NCI-H2227 treated with DMSO at 0.1 percent for 48 hours (cell line): ENCODE measurements at regions not wholly inside any gene's neighbourhood (a gene's known extent, or its start where the extent isn't known, plus 50 kb on each side); places are given as distances from the start of the nearest gene placed in this dataset.
"Not testable (repeated sequence)": the region's sequence is repeated elsewhere in the genome, so short reads cannot be mapped to it uniquely, and the experiment has no call there.

Experiments used
- DNase-seq: peaks from one replicate; lab custom pipeline; 2025; lab: John Stamatoyannopoulos, UW

DNA sequence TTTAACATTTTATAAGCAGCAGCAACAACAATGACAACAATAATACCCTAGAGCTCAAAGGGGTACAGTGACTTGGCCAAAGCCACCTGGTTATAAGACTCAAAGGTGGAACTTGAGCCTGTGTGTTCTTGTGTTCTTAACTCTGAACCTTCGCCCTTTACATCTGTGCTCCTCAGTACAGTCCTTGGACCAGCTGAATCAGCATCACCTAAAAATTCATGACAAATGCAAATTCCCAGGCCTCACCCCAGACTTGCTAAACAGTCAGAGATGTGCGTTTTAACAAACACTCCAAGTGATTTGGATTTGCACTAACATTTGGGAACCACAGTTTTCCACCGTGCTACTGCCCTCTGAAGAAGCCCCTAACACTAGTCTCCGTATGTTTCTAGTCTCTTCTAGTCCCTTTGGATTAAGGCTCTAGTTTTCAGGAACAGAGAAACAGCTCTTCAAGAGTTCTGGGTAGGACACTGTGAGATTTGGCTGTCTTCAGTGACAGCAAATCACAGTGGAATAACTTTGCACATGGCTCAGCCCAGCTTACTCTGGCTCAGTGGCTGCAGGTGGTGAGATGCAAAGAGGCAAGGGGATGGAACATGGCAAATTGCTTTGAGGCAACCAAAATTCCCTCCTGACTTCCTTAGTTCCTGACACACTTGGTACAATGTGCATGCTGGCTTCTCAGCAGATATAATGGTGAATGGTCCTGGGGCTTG lies 151.0 kb upstream of the CDH11 start:
- no peak for DNase-seq

DNA sequence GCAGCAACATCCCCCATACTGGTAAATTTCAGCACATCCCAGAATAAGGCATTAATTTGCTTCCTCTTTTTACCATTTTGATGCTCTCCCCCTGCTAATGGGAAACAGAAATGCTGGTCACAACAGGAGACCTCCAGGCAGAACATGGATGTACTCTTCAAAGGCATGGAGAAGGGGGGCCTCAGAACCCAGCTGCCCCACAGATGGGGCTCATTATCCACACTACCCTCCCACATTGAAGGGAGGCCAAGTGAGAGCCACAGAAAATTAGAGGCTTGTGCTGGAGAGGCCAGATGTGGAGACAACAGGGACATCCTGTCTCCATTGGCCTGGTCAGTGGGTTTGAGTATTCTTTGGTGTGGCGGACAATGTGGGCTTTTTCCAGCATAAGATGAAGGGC lies 150.1 kb upstream of the CDH11 start:
- no peak for DNase-seq

DNA sequence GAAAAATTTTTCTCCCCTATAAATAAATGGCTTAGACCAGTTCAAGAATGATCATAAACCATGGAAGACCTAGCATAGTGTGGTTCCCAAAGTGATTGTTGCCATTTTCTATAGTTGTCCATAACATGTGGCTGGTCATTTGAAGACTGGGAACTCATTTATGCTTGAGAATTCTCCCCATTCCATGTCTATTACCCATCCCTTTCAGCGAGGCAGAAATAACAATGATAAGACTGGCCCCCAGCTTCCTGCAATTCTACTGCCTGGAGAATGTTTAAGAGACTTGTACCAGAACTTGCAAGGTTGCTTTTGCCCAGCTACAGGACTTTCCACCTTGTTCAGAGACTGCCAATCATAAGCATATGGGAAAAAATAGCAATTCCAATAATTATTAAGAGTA lies 146.5 kb upstream of the CDH11 start:
- no peak for DNase-seq

DNA sequence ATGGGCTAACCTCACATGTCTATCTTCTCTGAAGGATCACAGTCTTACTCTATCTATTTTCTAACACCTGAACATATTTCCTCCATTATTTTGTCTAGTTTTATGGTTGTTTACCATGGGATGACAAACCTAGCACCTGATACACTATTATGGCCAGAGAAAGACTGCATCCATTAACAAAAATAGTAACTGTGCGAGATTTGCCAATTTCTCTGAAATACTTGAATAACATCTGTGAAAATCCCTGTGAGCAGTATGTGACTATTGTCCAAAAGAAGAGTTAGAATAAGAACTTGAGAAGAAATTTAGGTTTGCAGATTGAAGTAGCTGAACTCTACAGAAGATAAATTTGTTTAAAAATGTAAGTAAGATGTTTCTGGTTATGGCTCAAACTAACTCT lies 142.0 kb upstream of the CDH11 start:
- DNase-seq, result no peak

DNA sequence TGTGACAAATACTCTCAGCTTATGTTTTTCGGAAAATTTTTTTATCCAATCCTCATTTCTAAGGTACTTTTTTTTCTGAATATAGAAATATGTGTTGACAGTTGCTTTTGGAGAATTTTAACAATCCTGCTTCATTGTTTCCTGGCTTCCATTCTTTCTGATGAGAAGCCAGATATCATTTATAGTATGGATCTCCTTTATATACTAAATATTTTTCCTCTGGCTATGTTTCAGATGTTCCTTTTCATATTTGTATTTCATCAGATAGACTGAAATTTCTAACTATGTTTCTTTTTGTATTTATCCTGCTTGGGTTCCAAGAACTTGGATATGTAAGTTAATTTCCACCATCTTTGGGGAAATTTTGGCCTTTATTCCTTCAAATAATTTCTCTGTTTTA lies 138.9 kb upstream of the CDH11 start:
- DNase-seq, result no peak

DNA sequence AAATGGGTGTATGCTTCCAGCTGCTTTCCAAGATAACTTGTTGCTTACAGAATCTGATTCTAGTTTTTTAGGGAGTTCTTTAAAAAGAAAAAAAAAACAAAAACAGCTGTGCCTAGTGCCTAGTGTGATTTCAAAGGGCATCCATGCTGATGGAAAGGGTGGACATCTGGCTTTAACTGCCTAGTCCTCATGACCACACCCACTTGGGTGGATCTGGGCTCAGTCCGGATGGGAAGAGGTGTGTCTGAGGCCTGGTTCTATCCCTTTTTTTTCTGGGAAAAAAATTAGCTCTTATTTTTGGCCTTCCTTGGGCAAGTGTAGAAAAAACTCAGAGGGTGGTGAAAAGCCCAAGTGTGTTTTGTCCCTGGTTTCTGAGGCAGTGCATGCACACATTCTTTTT lies 132.3 kb upstream of the CDH11 start:
- DNase-seq, result no peak

DNA sequence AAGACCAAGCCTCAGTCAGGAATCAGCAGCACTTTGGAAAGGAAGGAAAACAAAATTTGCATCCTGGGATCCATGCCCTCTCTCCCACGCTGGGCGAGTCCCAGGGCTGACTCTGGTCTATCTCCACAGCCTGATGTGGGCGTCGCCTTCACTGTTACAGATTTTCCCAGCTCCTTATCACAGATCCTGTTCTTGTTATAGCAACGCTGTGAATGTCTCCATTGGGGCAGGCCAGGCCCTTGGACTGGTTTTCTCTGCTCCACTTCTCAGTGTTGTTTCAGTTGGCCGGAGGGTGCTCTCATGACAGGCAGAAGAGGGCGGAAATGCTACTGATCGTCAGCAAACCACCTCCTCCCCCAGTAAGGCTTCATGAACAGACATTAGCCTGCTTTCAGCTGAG lies 127.9 kb upstream of the CDH11 start:
- DNase-seq, result no peak

DNA sequence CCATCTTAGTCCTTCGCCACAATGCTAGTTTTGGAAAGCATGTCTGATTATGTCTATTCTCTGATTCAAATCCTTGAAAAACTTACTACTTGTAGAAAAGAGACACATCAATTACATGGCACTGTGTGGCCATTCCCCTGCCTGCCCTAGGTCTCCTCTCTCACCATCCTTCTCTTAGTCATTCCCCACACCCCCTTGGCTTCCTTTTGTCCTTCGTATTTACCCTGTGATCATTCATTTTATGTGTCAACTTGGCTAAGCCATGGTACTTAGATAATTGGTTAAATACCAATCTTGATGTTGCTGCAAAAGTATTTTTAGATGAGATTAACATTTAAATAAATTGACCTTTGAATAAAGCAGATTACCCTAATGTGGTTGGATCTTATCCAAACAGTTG lies 122.9 kb upstream of the CDH11 start:
- no peak for DNase-seq

DNA sequence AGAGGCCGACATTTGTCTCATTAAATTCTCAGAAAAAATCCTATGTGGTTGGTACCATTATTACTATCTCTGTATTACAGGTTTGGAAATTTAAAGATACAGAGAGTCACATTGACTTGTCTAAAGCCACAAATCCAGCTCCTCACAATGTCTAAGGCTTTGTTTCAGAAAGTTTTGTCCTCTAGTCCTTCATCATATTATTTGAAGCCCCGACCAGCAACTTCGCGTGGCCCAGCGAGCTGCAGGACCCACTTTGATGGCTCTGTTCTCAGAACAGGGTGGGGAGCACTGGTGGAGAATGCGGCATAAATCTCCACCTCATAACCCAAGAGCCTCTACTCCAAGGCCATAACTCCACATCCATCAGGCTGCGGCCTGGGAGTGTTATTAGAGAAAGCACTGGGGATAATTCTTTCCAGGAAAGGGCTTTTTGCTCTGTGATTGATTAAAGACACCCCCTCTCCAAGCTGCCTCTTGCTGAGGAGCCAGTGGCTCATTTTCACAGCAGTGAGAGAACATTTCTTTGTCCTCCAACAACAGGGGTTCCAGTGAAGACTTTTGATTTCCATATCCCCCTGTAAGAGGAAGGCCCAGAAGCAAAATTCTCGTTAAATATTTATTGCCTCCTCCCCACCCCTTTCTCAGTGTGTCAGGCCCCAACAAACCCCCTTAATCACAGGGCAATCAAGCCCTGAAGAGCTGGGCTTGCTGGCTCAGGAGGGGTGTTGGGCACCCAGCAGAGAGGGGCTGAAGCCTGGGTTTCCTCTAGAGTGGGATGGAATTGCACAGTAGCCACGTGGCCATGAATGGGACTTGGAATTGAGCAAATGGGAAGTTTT lies 113.7 kb upstream of the CDH11 start:
- DNase-seq, result no peak

DNA sequence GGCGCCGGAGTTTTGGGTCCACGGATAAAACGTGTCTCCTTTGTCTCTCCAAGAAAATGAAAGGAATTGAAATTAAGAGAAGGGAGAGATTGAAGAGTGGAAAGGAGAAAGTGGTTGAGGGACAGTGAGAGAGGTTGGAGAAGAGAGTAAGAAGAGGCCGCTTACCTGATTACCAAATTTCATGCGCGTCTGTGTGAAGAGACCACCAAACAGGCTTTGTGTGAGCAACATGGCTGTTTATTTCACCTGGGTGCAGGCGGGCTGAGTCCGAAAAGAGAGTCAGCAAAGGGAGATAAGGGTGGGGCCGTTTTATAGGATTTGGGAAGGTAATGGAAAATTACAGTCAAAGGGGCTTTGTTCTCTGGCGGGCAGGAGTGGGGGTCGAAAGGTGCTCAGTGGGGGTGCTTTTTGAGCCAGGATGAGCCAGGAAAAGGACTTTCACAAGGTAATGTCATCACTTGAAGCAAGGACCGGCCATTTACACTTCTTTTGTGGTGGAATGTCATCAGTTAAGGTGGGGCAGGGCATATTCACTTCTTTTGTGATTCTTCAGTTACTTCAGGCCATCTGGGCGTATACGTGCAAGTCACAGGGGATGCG lies 113.0 kb upstream of the CDH11 start:
- not testable (repeated sequence) for DNase-seq

DNA sequence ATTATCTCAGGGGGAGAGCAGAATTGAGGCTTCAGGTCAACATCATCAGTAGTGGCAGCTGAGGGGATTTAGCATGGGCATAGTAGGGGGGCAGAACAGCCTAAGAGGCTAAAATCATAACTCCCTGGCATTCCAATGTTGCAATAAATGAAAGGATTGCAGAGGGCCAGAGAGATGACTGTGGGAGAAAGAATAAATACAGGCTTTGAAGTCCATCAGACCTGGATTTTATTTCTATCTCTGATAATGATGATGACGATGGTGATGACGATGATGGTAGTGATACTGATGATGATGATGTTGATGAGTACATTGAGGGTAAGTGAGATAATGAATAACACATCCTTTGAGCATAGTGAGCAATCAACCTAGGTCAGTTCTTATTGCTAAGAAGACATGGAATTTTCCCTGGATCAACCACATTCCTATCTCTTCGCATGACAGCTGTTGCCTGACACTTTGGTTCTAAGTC lies 107.4 kb upstream of the CDH11 start:
- no peak for DNase-seq

DNA sequence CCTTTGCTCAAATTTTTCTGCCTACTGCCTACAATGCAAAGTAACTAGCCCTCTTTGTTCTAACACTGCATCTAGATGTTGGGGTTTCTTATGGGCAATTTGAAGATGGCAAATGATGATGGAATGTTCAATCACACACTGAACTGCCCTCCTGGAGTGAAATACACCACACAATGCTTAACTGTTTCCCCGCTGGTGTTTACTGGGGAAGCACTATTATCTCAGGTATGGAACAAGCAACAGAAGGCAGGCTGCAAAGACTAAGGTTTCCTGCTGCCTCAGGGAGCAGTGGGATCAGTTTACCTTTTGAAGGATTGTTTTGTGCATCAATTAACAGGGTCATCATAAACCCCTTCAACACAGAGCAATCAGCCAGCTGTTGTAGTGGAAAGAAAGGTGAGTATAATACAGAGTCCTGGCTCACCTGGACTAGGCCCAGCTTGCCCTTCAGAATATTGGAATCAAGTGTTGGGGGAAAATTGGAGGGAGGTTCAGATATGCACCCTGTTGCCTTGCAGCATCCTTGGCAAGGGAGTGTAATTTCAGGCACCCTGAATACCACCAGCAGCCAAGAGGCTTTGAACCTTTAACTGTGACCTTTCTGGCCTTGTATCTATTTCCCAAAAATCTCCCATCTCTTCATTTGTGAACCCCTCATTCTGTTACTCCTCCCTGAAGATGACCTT lies 105.4 kb upstream of the CDH11 start:
- no peak for DNase-seq

DNA sequence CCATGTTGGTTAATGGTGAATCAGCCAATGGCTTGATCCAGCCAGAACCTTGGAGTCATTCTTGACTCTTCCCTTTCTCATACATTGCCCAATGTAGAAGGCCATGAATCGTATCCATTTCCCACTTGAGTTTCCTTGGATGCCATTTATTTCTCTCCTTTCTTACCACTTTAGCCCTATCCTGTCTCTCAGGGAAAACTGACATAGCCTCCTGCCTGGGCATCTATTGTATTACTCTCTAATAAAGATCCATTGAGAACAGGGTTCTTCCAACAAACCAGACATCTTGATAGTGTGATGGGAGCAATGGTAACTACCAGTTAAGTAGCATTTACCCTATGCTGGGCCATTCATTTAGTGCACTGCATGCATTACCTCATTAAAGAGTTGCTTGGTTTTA lies 104.2 kb upstream of the CDH11 start:
- no peak for DNase-seq

DNA sequence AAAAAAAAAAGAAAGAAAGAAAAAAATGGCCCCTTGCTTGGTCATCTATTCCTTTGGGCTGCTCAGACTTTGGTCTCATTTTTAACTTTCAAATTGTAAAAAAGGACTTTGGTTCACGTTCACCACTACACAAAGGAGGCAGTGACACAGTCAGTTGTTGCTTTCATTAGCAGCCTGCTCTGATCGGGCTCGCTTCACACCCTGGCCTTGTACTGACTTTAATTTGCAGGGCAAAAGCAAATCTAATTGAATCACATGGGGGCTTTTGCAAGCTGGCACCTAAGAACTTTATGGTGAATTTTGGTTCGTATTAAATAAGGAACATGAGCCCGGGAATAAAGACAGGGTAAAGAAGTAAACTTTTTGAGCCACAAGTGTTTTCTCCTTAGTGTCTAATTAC lies 103.6 kb upstream of the CDH11 start:
- no peak for DNase-seq

DNA sequence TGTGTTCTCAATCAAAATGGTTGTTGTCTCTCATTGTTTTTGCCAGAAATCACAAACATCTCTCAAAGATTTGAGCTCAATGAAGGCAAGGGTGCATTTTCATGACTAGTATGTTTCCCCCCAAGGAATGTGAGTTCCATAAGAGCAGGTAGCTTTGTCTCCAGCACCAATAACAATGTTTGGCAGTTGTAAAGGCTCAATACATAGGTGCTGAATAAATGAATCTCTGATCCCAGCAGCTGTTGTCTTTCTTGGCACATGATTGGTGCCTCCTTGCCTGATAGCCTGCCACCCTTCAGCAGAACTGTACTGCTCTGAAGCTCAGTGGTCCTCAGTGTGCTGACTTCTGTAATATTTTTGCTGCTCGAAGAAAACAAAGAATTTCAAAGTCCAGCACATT lies 103.1 kb upstream of the CDH11 start:
- no peak for DNase-seq

DNA sequence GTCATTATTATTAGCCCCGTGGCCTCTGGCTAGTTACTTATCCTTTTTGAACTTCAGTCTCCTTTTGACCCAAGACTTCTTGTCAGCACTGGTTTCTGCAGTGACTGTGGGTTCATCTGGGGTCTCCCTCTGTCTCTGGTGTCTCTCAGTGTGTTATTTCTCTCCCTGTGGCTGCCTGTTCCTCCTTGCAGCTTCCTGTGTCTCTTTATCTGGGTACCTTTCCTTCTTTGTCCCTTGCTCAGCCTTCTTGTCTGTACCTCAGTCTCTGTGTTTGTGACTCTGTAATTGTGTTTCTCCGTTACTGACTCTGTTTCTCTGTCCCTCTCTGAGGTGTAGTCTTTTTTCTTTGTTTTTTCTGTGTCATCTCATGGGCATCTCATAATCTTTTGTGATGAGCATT lies 102.6 kb upstream of the CDH11 start:
- DNase-seq, result no peak

DNA sequence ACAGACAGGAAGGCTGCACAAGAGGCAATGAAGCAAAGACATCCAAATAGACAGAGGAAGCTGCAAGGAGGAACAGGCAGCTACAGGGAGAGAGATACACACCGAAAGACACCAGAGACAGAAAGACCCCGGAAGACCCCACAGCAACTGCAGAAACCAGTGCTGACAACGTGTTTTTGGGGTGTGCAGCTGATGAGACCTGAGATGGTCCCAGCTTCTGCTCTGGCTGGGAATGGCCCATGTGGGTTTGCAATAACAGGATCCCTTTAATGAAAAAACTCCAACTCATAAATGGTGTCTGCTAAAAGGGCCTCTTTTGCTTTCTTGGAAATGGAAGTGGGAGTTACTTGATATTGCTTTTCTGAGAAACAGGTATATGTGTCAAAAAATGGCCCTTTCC lies 101.5 kb upstream of the CDH11 start:
- DNase-seq, result no peak

DNA sequence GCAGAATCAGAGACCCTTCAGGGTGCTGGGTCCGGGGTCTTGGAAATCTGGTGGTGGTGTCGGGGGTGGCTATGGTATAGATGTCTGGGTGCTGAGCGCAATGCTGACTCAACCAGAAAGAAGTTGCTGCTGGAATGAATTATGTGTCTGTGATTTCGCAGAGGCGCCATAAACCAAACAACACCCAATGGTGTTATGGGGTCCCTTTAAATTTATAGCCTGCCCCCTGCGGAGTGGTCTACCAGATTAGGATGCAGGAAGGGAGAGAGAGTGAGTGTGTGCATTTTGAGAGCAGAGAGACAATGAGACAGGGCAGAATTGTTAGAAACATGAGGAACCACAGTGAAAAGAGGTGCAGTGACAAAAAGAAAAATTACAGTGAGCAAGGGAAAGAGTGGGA lies 100.7 kb upstream of the CDH11 start:
- DNase-seq, result no peak

DNA sequence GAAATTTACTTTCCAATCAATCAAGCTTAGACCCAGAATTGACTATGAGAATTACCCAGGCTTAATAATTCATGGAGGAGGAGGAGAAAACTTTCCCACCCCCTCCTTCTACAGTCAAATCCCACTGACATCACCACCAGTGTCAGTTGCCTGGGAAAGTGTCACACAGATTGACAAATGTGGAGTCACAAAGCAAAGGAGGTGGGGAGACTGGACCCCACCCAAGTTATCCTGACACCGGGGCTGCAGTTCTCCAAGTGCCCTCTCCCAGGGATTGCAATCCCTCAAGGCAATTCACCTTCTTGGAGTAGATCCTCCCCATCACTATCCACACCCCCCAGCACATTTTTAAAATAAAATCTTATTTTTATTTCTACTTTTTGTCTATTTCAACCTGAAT lies 100.2 kb upstream of the CDH11 start:
- no peak for DNase-seq

DNA sequence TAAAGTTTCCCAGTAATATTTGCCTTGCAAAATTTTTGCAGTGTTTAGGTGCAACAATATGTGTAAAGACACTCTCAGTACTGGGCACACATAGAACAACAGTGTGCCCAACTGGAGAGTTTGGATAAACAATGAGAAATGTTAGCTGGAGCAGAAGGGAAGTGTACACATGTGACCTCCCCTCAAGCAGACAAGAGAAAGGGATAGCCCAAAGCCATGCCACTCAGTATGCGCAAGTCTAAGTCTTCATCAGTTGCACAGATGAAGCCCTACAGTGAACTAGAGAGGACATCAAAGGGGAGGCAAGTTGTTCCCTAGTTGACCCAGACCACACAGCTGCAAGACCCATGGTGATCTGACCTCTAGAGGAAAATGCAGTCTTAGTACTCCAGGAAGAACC lies 97.9 kb upstream of the CDH11 start:
- no peak for DNase-seq

DNA sequence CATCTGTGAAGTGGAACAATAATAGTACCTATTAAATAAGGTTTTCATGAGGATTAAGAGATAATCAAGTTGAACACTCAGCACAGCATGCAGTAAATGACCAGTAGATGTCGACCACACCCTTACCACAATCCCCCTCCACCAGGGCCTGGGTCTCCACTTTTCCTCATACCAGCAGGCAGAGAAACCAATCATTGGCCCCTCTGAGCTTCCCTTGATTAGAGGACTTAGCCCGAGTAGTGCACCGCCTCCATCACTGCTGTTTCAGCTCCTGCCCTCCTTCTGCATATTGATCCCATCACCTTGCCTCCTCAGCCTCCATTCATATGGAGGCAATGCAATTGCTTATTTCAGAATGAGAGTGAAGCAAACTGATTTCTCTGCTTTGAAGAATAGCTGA lies 96.5 kb upstream of the CDH11 start:
- DNase-seq, result no peak

DNA sequence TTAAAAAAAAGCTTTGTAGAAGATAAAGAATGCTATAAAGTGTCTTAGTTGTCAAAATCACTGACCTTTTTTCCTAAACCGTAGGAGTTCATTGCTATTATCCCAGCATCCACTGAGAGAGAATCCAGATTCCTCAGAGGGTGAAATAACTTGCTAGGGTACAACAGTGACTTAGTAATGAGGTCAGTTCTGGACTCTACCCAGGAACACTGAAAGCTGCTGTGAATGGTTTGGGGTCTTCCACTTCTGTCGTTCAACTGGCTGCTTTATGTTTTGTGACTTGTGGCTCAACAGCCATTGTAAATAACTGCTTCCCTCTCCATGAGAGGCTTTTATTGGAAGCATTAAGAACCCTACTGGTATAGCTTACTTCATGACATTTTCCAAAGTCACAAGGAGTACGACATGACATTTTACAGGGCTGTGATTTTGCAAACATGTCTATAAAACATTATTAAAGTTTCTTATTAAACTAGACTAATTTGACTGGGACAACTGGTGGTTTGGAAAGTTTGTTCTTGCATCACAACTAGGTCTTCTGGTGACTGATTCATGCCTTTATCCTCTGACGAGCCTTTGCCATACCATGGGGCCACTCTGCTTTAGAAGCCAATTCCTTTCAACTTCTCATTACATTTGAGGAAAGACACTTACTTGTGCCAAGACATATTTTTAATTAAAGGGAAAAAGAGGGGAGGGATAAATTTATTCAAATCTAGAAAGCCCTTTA lies 92.2 kb upstream of the CDH11 start:
- no peak for DNase-seq
